ENCODE measurements at regions not wholly inside any gene's neighbourhood (a gene's known extent, or its start where the extent isn't known, plus 50 kb on each side); places are given as distances from the start of the nearest gene placed in this dataset.
"Not testable (repeated sequence)": the region's sequence is repeated elsewhere in the genome, so short reads cannot be mapped to it uniquely, and the experiment has no call there.

GRCh38 chr14:55897031-55897430 is 221.2 kb upstream of the PELI2 start:
- no peak for DNase-seq (ENCODE audit: low read depth)

GRCh38 chr14:55898938-55899337 is 219.3 kb upstream of the PELI2 start:
- no peak for DNase-seq (ENCODE audit: low read depth)

GRCh38 chr14:55899531-55899930 is 218.7 kb upstream of the PELI2 start:
- no peak for DNase-seq (ENCODE audit: low read depth)

DNA sequence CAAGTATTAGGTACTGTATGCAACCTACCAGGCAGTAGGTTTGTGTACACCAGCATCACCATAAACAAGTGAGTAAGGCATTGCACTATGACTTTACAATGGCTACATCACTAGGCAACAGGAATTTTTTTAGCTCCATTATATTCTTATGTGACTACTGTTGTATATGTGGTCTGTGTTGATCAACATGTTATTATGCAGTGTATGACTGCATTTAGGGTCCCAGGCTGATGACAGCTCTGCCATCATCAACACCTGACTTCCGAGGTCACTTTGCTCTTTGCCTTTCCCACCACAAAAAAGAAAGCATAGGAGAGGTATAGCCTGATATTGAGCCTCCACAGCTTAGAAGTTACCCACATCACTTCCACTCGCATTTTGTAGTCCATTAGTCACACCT is 217.5 kb upstream of the PELI2 start:
- no peak for DNase-seq (ENCODE audit: low read depth)

- no peak for DNase-seq (ENCODE audit: low read depth)
These were observed 216.9 kb upstream of the PELI2 start for GRCh38 chr14:55901291-55901690.

GRCh38 chr14:55902241-55902640 is 216.0 kb upstream of the PELI2 start:
- no peak for DNase-seq (ENCODE audit: low read depth)

DNA sequence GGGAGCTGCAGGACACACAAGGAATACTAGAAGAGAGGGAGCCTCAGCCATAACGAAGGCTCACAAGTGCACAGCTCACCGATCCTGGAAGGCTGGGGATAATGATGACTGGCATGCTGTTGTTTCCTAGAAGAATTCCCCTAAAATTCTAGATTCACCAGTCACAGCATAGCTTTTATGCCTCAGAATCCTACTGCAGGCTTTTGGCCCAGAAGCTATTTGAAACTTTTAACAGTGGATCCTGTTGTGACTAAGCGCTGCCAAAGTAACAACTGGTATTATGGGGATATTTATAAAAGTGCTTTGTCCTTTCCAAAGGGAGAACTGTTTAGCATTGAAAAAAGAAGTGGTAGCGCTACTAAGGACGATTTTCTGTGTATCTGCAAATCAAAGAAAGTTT is 214.1 kb upstream of the PELI2 start:
- DNase-seq (ENCODE audit: low read depth): no peak

DNA sequence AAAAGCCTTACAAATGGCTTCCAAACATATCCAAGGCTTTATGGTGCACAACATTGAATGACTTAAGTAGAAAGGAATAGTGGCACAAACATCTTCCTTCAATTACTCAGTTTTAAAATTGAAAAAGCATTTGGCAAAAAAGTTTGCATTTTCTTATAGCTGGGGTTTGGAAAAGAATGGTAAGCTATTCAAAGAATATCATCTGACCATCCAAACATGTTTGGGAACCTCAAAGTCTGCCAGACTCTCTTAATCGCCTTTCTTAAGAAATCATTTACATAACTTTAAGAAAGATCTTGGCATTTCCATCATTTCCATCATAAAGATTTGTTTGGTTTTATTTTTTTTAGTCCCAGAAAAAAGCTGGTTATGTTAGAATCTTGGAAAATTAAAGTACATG is 210.1 kb upstream of the PELI2 start:
- no peak for DNase-seq (ENCODE audit: low read depth)

DNA sequence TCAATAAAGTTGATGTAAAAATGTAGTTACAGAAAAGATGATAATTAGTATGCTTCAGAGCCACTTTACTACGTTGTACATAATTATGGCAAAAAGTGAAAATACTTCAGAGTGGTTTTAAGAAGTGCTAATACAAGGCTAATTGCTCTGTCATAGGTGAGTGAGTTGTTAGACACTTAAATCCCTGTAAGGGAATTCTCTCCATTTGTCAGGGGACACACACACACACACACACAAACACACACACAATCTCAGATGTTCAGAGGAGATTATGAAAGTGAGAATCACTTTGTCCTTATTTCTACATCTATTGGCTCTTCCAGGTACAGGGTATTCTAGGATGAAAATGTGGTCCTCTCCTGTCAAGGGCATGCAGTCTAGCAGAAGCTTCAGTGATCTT is 208.3 kb upstream of the PELI2 start:
- DNase-seq (ENCODE audit: low read depth): no peak

- no peak for DNase-seq (ENCODE audit: low read depth)
These were observed 207.5 kb upstream of the PELI2 start for GRCh38 chr14:55910601-55911243.

DNA sequence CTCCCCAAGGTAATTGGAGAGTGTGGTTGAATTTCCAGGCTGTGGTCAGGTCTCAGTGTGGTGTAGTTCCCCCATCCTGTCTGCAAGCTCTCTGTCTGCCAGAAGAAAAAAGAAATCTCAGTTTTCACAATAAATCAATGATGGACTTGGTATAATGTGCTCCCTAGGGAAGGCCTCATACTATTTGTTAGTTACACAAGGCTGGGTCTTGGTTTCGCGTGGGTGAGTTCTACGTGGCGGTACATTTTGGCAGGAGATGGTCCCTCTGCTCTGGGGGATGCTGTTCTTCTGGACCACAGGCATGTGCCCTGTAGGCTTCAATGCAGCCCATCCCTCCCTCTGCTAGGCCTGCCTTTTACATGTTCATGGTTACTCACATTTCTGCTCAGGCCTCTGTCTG is 206.4 kb upstream of the PELI2 start:
- DNase-seq (ENCODE audit: low read depth): no peak

- no peak for DNase-seq (ENCODE audit: low read depth)
These were observed 205.9 kb upstream of the PELI2 start for GRCh38 chr14:55912344-55912743.

DNA sequence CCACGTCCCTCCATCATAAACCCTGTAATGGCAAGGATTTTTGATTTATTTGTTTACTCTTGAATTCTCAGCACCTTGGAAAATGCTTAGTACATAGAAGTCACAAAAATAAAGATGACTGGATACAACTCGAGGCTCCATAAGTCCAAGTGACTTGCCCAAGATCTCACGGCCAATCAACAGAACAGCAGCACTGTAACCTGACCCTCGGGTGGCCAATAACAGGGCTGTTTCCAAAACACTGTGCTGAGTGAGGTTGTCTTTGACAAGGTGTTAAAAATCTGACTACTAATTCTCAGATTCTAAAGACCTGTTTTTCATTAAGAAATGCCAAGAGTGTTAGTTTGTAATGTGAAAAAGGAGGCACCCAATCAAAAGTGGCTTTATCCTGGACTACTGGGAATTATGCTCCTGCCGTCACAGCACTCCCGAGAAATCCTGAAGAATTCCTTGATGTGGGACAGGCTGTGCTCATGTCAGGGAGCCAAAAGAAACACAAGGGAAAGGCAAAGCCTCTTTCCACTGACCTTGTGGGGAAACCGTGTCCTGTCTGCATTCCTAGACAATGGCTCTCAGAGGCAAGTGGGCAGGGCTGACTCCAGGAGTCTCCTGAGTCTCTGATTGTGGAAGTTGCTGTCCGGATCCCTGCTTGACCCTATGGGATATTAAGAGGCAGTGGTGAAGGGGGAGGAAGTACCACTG is 204.7 kb upstream of the PELI2 start:
- no peak for DNase-seq (ENCODE audit: low read depth)

GRCh38 chr14:55914771-55915170 is 203.4 kb upstream of the PELI2 start:
- DNase-seq (ENCODE audit: low read depth): no peak

DNA sequence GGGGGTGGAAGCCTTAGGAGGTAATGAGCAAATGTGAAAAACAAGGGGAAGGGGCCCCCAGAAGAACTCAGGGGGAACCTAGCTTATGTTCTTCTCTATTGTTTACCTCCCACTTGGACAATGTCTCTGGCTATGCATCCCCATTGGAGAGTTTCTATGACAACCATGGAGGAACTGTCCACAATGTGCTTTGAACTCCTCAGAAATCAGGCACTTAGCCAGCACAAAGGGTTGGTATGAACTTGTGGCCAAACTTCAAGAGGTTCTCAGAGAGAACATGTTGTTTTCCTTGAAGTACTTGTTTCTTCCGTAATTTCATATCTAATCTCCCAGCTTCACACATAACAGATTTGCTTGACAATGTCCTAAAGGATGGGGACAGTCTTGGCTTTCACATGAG is 202.8 kb upstream of the PELI2 start:
- no peak for DNase-seq (ENCODE audit: low read depth)

DNA sequence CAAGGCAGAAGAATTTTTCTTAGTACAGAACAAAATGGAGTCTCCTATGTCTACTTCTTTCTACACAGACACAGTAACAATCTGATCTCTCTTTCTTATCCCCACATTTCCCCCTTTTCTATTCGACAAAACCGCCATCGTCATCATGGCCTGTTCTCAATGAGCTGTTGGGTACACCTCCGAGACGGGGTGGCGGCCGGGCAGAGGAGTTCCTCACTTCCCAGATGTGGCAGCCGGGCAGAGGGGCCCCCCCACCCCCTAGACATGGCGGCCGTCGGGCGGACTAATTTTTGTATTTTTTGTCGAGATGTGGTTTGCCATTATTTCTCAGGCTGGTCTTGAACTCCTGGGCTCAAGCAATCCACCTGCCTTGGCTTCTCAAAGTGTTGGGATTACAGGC is 198.4 kb upstream of the PELI2 start:
- DNase-seq (ENCODE audit: low read depth): not testable (repeated sequence)

DNA sequence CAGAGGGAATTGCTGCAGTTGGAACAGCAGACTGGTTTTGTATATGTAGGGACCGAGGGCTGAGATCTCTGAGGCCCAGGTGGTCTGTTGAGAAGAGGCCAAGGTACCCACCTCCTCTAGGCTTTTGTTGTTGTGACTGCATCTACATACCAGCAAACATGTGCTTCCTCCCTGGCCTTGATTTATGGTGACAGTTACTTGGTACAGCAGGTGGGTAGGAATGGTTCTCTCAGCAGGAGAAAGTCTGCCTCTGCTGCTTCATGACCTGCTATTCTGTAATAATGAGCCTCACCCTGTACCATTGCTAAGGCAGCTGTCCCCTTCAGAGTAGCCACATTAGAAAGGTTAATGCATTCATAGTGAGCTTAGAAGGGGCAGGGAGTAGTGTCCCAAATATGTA is 196.7 kb upstream of the PELI2 start:
- no peak for DNase-seq (ENCODE audit: low read depth)

DNA sequence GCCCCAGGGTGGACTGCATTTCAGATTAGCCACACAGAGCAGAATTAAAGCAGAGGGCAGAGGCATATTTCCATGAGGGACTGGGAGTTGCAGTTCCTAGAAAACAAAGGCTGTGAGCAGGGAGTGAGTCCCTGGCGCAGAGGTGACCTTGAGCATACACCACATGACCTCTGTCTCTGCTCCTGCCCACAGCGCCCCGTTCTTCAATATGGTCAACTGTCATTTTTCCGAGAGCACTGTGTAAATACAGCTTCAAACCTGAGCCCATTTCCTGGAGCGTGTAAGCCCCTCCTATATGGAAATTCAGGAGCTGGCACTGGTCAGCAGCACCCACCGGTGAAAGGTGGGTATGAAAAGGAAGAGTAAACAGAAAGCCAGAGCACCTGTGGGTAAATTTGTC is 192.2 kb upstream of the PELI2 start:
- DNase-seq (ENCODE audit: low read depth): no peak

DNA sequence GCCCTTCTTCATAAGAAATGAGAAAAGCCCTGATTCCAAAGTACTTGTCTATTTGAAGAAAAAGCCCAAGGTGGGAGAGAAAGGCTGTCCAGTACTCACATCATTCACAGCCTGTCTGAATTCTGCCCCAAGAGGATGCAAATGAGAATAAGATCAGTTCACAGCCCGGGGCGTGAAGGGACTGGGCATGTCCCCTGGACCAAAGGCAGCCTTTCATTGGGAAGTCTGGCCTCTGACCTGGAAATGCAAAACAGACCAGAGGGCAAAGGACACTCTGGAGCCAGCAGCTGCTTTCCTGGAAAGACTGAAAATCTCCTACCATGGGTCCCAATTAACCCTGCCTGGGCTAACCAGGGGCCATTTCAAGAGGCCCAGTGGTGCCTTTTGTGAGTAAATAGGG is 191.2 kb upstream of the PELI2 start:
- no peak for DNase-seq (ENCODE audit: low read depth)

DNA sequence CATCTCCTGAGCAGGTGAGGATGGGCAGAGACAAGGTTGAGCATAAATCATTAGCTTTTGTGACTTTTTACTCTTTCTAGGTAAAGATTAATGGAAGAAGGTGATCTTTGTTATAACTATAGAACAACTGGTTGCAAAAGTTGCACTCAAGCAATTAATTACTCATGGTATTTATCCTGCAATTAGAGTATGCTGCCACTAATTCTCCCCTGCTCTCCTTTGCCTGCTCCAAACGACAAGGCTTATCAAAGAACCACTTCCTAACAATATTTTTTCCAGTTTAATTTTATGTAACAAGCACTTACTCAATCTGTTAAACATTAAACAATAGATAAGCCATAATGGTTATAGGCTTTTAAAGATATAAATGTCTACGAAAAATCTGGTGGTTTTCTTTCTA is 189.9 kb upstream of the PELI2 start:
- no peak for DNase-seq (ENCODE audit: low read depth)

DNA sequence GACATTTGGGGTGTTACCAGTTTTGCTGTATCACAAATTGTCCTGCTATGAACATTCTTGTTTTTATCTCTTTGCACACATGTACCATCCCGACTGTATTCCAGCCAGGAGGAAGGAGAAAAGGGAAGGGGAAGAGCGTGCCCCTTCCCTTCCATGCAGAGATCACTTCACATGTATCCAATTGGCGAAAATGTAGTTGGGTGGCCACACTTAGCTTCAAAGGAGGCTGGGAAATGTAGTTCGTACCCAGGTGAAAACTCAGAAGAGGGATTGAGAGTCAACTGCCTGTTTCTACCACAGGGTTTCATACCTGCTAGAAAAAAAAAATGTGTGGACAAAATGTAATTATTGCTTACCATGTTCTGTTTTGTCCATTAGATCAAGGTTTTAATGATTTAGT is 189.1 kb upstream of the PELI2 start:
- no peak for DNase-seq (ENCODE audit: low read depth)

DNA sequence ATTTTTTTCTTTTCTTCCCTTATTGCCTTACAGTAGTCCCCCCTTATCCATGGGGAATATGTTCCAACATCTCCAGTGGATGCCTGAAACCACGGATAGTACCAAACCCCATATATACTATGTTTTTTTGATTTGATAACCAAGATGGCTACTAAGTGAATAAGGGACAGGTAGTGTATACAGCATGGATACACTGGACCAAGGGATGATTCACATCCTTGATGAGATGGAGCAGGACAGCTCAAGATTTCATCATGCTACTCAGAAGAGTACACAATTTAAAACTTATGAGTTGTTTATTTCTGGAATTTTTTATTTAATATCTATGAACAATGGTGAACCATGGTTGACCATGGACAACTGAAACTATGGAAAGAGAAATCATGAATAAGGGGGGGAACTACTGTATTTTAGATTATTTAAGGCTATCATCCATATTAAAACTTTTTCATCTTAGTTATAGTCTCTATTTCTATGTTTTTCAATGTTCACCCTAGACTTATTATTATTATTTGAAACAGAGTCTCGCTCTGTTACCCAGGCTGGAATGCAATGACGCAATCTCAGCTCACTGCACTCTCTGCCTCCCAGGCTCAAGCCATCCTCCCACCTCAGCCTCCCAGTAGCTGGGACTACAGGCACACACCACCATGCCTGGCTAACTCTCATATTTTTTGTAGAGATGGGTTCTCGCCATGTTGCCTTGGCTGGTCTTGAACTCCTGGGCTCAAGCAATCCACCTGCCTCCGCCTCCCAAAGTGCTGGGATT is 188.0 kb upstream of the PELI2 start:
- no peak for DNase-seq (ENCODE audit: low read depth)

- DNase-seq (ENCODE audit: low read depth): no peak
These were observed 181.5 kb upstream of the PELI2 start for GRCh38 chr14:55936691-55937090.

All from activated T-helper 9 cell treated with anti-CD3 and anti-CD28 coated beads, Interleukin-2, amount 50 U/mL, for 16 hours (primary cell).